ENCODE measurements at regions not wholly inside any gene's neighbourhood (a gene's known extent, or its start where the extent isn't known, plus 50 kb on each side); places are given as distances from the start of the nearest gene placed in this dataset.

DNA sequence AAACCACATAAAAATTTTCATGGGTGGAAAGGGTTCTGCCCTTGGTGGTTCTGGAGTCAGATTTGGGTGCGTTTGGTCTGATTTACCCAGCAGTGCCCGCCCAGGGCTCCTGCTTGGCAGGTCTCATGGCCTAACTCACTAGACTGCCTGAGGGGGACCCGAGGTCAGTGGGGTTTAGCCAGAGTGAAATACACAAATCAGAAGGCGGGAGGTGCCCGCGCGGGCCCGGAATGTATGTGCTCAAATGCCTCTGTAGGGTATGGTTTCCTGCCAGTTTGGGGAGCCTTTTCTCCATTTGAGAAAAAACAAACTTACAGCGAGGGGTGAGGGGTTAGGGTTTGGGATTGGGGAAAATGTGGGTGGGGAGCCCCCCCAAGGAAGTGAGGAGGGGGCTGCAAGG is 70.9 kb upstream of the POLG start:
- H2AFZ ChIP-seq = no peak overlapping the region
- H3K4me1 ChIP-seq (replicated peaks; ENCODE audit: insufficient read depth) = 0 out of 2 replicates have a peak, but pooled peaks cover 8% of the 10 kb centered on the region
- peaks cover 18% of the 10 kb centered on the region; the same call in 1 of the 2 replicates for H3K27me3 ChIP-seq (ENCODE audit: insufficient read depth, low read depth)
- no peak overlapping the region for H3K27ac ChIP-seq
- no peaks in the 10 kb centered on the region for H3K9me2 ChIP-seq (ENCODE audit: insufficient read depth)
- H3K4me3 ChIP-seq = no peak overlapping the region
- H3K9me3 ChIP-seq (ENCODE audit: insufficient read depth, low read depth) = no peaks in the 10 kb centered on the region
- CTCF ChIA-PET = interaction anchor here (0.6 kb wide), 1 partner anchor 16 kb away, joined by 4 read pairs; no protein-coding TSS in a partner anchor
- intact Hi-C loops (cut with micrococcal nuclease; ENCODE audit: unreplicated experiment) = no loop called here
- peaks cover 9% of the 10 kb centered on the region; the same call in 1 of the 2 replicates for H3F3A ChIP-seq (ENCODE audit: insufficient read depth, low read depth)
- H3K36me3 ChIP-seq (ENCODE audit: low read depth) = no peaks in the 10 kb centered on the region
- DNase-seq = no peak
- H3K4me2 ChIP-seq = no peak overlapping the region
- H3K79me2 ChIP-seq (ENCODE audit: low read depth) = no peaks in the 10 kb centered on the region
- POLR2A ChIA-PET (ENCODE audit: unreplicated experiment) = no interaction called here
- no TSS peak for BruUV-seq (replicated peaks)
- no peak for TF ChIP-seq CTCF (conservative IDR thresholded peaks at IDR 0.05)
- TF ChIP-seq EZH2 (IDR thresholded peaks at IDR 0.05; ENCODE audit: low read depth) = no peak
- H4K20me1 ChIP-seq (ENCODE audit: insufficient read depth) = no peaks in the 10 kb centered on the region

DNA sequence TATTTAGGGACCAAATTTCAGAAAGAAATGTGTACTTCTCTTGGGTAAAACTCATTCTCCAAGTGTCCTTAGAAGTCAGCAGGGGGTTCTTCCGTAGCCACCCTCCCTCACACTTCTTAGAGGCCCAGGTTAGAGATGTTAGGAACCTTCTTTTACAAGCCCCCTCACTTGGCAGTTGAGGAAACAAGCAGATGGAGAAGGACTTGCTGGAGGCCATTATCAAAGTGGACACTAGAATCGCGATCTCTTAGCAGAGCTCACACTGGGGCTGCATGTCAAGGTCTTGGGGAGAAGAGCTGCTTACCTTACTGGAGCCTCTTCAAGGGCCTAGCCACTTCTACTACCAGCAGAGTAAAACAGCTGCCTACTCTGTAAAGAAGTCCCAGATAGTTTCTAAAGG is 69.4 kb upstream of the POLG start:
- Histone ChIP-seq H3K27ac (no peak overlapping the region), H3K27me3 (ENCODE audit: insufficient read depth, low read depth) (0 out of 2 replicates have a peak, but pooled peaks cover 6% of the 10 kb centered on the region), H3K4me1 (replicated peaks; ENCODE audit: insufficient read depth) (0 out of 2 replicates have a peak, but pooled peaks cover 8% of the 10 kb centered on the region), H3K9me3 (ENCODE audit: insufficient read depth, low read depth) (no peaks in the 10 kb centered on the region), H3K9me2 (ENCODE audit: insufficient read depth) (no peaks in the 10 kb centered on the region), H2AFZ (no peak overlapping the region), H3K36me3 (ENCODE audit: low read depth) (no peaks in the 10 kb centered on the region), H4K20me1 (ENCODE audit: insufficient read depth) (no peaks in the 10 kb centered on the region), H3F3A (ENCODE audit: insufficient read depth, low read depth) (peaks cover 13% of the 10 kb centered on the region; the same call in 1 of the 2 replicates), H3K79me2 (ENCODE audit: low read depth) (no peaks in the 10 kb centered on the region), H3K4me2 (no peak overlapping the region), H3K4me3 (no peak overlapping the region)
- ChIA-PET POLR2A (ENCODE audit: unreplicated experiment) (no interaction called here), CTCF (interaction anchor here (0.6 kb wide), 1 partner anchor 45 kb away, joined by 4 read pairs; no protein-coding TSS in a partner anchor)
- BruUV-seq (replicated peaks) = no TSS peak
- TF ChIP-seq EZH2 (IDR thresholded peaks at IDR 0.05; ENCODE audit: low read depth) = no peak
- no peak for TF ChIP-seq CTCF (conservative IDR thresholded peaks at IDR 0.05)
- DNase-seq = no peak
- intact Hi-C loops (cut with micrococcal nuclease; ENCODE audit: unreplicated experiment) = no loop called here

- Histone ChIP-seq H3K9me3 (ENCODE audit: insufficient read depth, low read depth) (no peaks in the 10 kb centered on the region), H3K27me3 (ENCODE audit: insufficient read depth, low read depth) (no peaks in the 10 kb centered on the region), H3K79me2 (ENCODE audit: low read depth) (no peaks in the 10 kb centered on the region), H3K4me2 (no peak overlapping the region), H4K20me1 (ENCODE audit: insufficient read depth) (no peaks in the 10 kb centered on the region), H3F3A (ENCODE audit: insufficient read depth, low read depth) (peaks cover 18% of the 10 kb centered on the region; the same call in 1 of the 2 replicates), H3K9me2 (ENCODE audit: insufficient read depth) (no peaks in the 10 kb centered on the region), H3K4me1 (replicated peaks; ENCODE audit: insufficient read depth) (0 out of 2 replicates have a peak, but pooled peaks cover 8% of the 10 kb centered on the region), H3K36me3 (ENCODE audit: low read depth) (no peaks in the 10 kb centered on the region), H3K27ac (no peak overlapping the region), H3K4me3 (no peak overlapping the region), H2AFZ (no peak overlapping the region)
- DNase-seq = no peak
- ChIA-PET CTCF (interaction anchor here (0.7 kb wide), 1 partner anchor 195 kb away, joined by 3 read pairs; no protein-coding TSS in a partner anchor), POLR2A (ENCODE audit: unreplicated experiment) (no interaction called here)
- BruUV-seq (replicated peaks) = no TSS peak
- TF ChIP-seq CTCF (conservative IDR thresholded peaks at IDR 0.05) (no peak), EZH2 (IDR thresholded peaks at IDR 0.05; ENCODE audit: low read depth) (no peak)
- intact Hi-C loops (cut with micrococcal nuclease; ENCODE audit: unreplicated experiment) = no loop called here
Observed at GRCh38 chr15:89402518-89402805, 67.8 kb upstream of the POLG start.
